ENCODE measurements at regions not wholly inside any gene's neighbourhood (a gene's known extent, or its start where the extent isn't known, plus 50 kb on each side); places are given as distances from the start of the nearest gene placed in this dataset.

- no peak overlapping the region for H3K4me3 ChIP-seq (ENCODE audit: low read depth, low read length)
- TF ChIP-seq CTCF (IDR thresholded peaks at IDR 0.05; ENCODE audit: control insufficient read depth, extremely low read depth, insufficient read depth): no peak
- no peak for DNase-seq (ENCODE audit: low read depth)
Measured at GRCh38 chr11:56932572-56933220, 56.0 kb upstream of the OR5AK2 start.

GRCh38 chr11:56923116-56923515 is 65.6 kb upstream of the OR5AK2 start:
- no peak for TF ChIP-seq CTCF (IDR thresholded peaks at IDR 0.05; ENCODE audit: control insufficient read depth, extremely low read depth, insufficient read depth)
- no peak overlapping the region for H3K4me3 ChIP-seq (ENCODE audit: low read depth, low read length)
- DNase-seq (ENCODE audit: low read depth): no peak

GRCh38 chr11:56922421-56922820 is 66.3 kb upstream of the OR5AK2 start:
- no peak for TF ChIP-seq CTCF (IDR thresholded peaks at IDR 0.05; ENCODE audit: control insufficient read depth, extremely low read depth, insufficient read depth)
- no peak for DNase-seq (ENCODE audit: low read depth)
- H3K4me3 ChIP-seq (ENCODE audit: low read depth, low read length): no peak overlapping the region

GRCh38 chr11:56917708-56918400 is 70.9 kb upstream of the OR5AK2 start:
- H3K4me3 ChIP-seq (ENCODE audit: low read depth, low read length): no peak overlapping the region
- no peak for TF ChIP-seq CTCF (IDR thresholded peaks at IDR 0.05; ENCODE audit: control insufficient read depth, extremely low read depth, insufficient read depth)
- DNase-seq (ENCODE audit: low read depth): no peak

GRCh38 chr11:56916587-56916986 is 72.1 kb upstream of the OR5AK2 start:
- no peak overlapping the region for H3K4me3 ChIP-seq (ENCODE audit: low read depth, low read length)
- DNase-seq (ENCODE audit: low read depth): no peak
- no peak for TF ChIP-seq CTCF (IDR thresholded peaks at IDR 0.05; ENCODE audit: control insufficient read depth, extremely low read depth, insufficient read depth)

- DNase-seq (ENCODE audit: low read depth): no peak
- no peak for TF ChIP-seq CTCF (IDR thresholded peaks at IDR 0.05; ENCODE audit: control insufficient read depth, extremely low read depth, insufficient read depth)
Measured at GRCh38 chr11:56916162-56916561, 72.6 kb upstream of the OR5AK2 start.

GRCh38 chr11:56911312-56911711 is 77.4 kb upstream of the OR5AK2 start:
- no peak overlapping the region for H3K4me3 ChIP-seq (ENCODE audit: low read depth, low read length)
- no peak for TF ChIP-seq CTCF (IDR thresholded peaks at IDR 0.05; ENCODE audit: control insufficient read depth, extremely low read depth, insufficient read depth)
- no peak for DNase-seq (ENCODE audit: low read depth)

More at GRCh38 chr11:56916162-56916561, 72.6 kb upstream of the OR5AK2 start:
- no peak overlapping the region for H3K4me3 ChIP-seq (ENCODE audit: low read depth, low read length)

Measured in LNCaP clone FGC (cell line).